ENCODE measurements at regions not wholly inside any gene's neighbourhood (a gene's known extent, or its start where the extent isn't known, plus 50 kb on each side); places are given as distances from the start of the nearest gene placed in this dataset.

- no peak for TF ChIP-seq CTCF (IDR thresholded peaks at IDR 0.05)
- Histone ChIP-seq H3K27me3 (no peaks in the 10 kb centered on the region), H3K27ac (no peak overlapping the region), H3K36me3 (no peaks in the 10 kb centered on the region), H3K4me3 (no peak overlapping the region), H3K9me3 (no peaks in the 10 kb centered on the region), H3K4me1 (peaks cover 0 to 3% of the 10 kb centered on the region in 2 donors)
- no peak for DNase-seq (ENCODE audit: low spot score in 2 of 2)
- intact Hi-C loops (cut with DNase I), result no loop called here
Measured at GRCh38 chr1:208597571-208597970, 353.4 kb upstream of the PLXNA2 start.

GRCh38 chr1:208598021-208598420 lies 353.8 kb upstream of the PLXNA2 start:
- Histone ChIP-seq H3K4me1 (peaks cover 0 to 3% of the 10 kb centered on the region in 2 donors), H3K4me3 (no peak overlapping the region), H3K27me3 (no peaks in the 10 kb centered on the region), H3K36me3 (no peaks in the 10 kb centered on the region), H3K9me3 (no peaks in the 10 kb centered on the region), H3K27ac (no peak overlapping the region)
- DNase-seq (ENCODE audit: low spot score in 2 of 2), result no peak
- intact Hi-C loops (cut with DNase I), result no loop called here
- no peak for TF ChIP-seq CTCF (IDR thresholded peaks at IDR 0.05)

GRCh38 chr1:208599063-208599462 lies 354.9 kb upstream of the PLXNA2 start:
- Histone ChIP-seq H3K4me3 (no peak overlapping the region), H3K27me3 (no peaks in the 10 kb centered on the region), H3K36me3 (no peaks in the 10 kb centered on the region), H3K4me1 (peaks cover 0 to 3% of the 10 kb centered on the region in 2 donors), H3K27ac (no peak overlapping the region), H3K9me3 (no peaks in the 10 kb centered on the region)
- no peak for DNase-seq (ENCODE audit: low spot score in 2 of 2)
- intact Hi-C loops (cut with DNase I), result no loop called here
- TF ChIP-seq CTCF (IDR thresholded peaks at IDR 0.05), result no peak

- intact Hi-C loops (cut with DNase I), result no loop called here
- no peak for TF ChIP-seq CTCF (IDR thresholded peaks at IDR 0.05)
- no peaks in the 10 kb centered on the region for H3K9me3 ChIP-seq
- no peak overlapping the region for H3K4me3 ChIP-seq
- H3K27ac ChIP-seq, result no peak overlapping the region
- H3K4me1 ChIP-seq, result peaks cover 0 to 3% of the 10 kb centered on the region in 2 donors
- DNase-seq (ENCODE audit: low spot score in 2 of 2), result no peak
- H3K36me3 ChIP-seq, result no peaks in the 10 kb centered on the region
- H3K27me3 ChIP-seq, result no peaks in the 10 kb centered on the region
Measured at GRCh38 chr1:208600456-208601190, 356.4 kb upstream of the PLXNA2 start.

GRCh38 chr1:208601561-208601960 lies 357.4 kb upstream of the PLXNA2 start:
- intact Hi-C loops (cut with DNase I), result no loop called here
- no peak for DNase-seq (ENCODE audit: low spot score in 2 of 2)
- peak overlapping the region in 1 of 2 donors; percentile 17 for H3K4me3 ChIP-seq
- H3K4me1 ChIP-seq, result peaks cover 0 to 3% of the 10 kb centered on the region in 2 donors
- H3K27me3 ChIP-seq, result no peaks in the 10 kb centered on the region
- TF ChIP-seq CTCF (IDR thresholded peaks at IDR 0.05), result no peak
- no peaks in the 10 kb centered on the region for H3K9me3 ChIP-seq
- no peaks in the 10 kb centered on the region for H3K36me3 ChIP-seq
- no peak overlapping the region for H3K27ac ChIP-seq

Measured in ascending aorta (tissue), 2 donors.